Natural killer cell (primary cell): ENCODE measurements at regions not wholly inside any gene's neighbourhood (a gene's known extent, or its start where the extent isn't known, plus 50 kb on each side); places are given as distances from the start of the nearest gene placed in this dataset.

ENCODE experiments used
- ATAC-seq, 3 donors: fragments of 150-1000 bp in 2 of 3; fragments of 200-7000 bp in 1 of 3; cut with Tn5 transposase; 1 replicate in 1 of 3; 2 replicates in 2 of 3; pipeline ENCODE4 v1.10.0; 2021; ENCODE audit warnings: mild to moderate bottlenecking in 2 of 3, moderate library complexity in 2 of 3
- DNase-seq, 2 donors: peaks; one replicate each; pipeline versions ENCODE4 v3.0.0 to v3.0.0-alpha.2; 2013 to 2021; ENCODE audit warnings: mixed read lengths in 1 of 2
- H3K27ac ChIP-seq: one replicate; pipeline ENCODE4 v1.5.1; 2013; ENCODE audit warnings: mild to moderate bottlenecking, low read length
- H3K27me3 ChIP-seq: one replicate; pipeline ENCODE4 v1.6.1; 2013; ENCODE audit warnings: low read length; ENCODE audit not compliant: control insufficient read depth, insufficient read depth
- H3K36me3 ChIP-seq: one replicate; pipeline ENCODE4 v1.6.1; 2013; ENCODE audit warnings: low read length; ENCODE audit not compliant: control insufficient read depth, insufficient read depth
- H3K4me1 ChIP-seq: one replicate; pipeline ENCODE4 v1.6.1; 2013; ENCODE audit warnings: low read length; ENCODE audit not compliant: control insufficient read depth, insufficient read depth
- H3K4me3 ChIP-seq: one replicate; pipeline ENCODE4 v1.5.1; 2013; ENCODE audit warnings: low read length
- H3K9me3 ChIP-seq: one replicate; pipeline ENCODE4 v1.6.1; 2013; ENCODE audit warnings: low read length; ENCODE audit not compliant: control insufficient read depth, insufficient read depth
- H3K27ac Mint-ChIP-seq, 2 donors: one replicate each; pipeline ENCODE4 v1.8.0; 2022; ENCODE audit warnings: mild to moderate bottlenecking in 2 of 2, mixed read lengths in 2 of 2, moderate library complexity in 1 of 2
- H3K27me3 Mint-ChIP-seq, 2 donors: one replicate each; pipeline ENCODE4 v1.8.0; 2022; ENCODE audit warnings: low read depth in 2 of 2, mixed read lengths in 2 of 2
- H3K36me3 Mint-ChIP-seq: one replicate; pipeline ENCODE4 v1.8.0; 2022; ENCODE audit warnings: mixed read lengths
- H3K4me1 Mint-ChIP-seq, 2 donors: one replicate each; pipeline ENCODE4 v1.8.0; 2022; ENCODE audit warnings: mixed read lengths in 2 of 2
- H3K4me3 Mint-ChIP-seq: one replicate; pipeline ENCODE4 v1.8.0; 2022; ENCODE audit warnings: mild to moderate bottlenecking, moderate library complexity, mixed read lengths
- H3K9me3 Mint-ChIP-seq, 2 donors: one replicate each; pipeline ENCODE4 v1.8.0; 2022; ENCODE audit warnings: mixed read lengths in 2 of 2
- CTCF ChIP-seq: fragments of 200-600 bp; IDR thresholded peaks from one replicate; pipeline ENCODE4 v1.8.0; 2022; ENCODE audit warnings: antibody characterized with exemption
- WGBS: methylation state at CpG from one replicate; pipeline ENCODE4 v1.1.7; 2013; ENCODE audit warnings: missing lambda C conversion rate; ENCODE audit not compliant: insufficient coverage; 5-methylcytosine and 5-hydroxymethylcytosine counted together
- intact Hi-C: fragments of 100-400 bp; cut with micrococcal nuclease; formaldehyde crosslinking; loops from one replicate; pipeline ENCODE4 v1.14.2; 2022

GRCh38 chr10:130561681-130562080, 425.5 kb downstream of the GLRX3 start:
- no peaks in the 10 kb centered on the region for H3K4me1 Mint-ChIP-seq
- no peak overlapping the region for H3K27ac Mint-ChIP-seq
- no peaks in the 10 kb centered on the region for H3K9me3 Mint-ChIP-seq
- no peaks in the 10 kb centered on the region for H3K36me3 ChIP-seq
- no peak overlapping the region for H3K4me3 ChIP-seq
- peaks cover 0 to 3% of the 10 kb centered on the region in 2 donors for H3K27me3 Mint-ChIP-seq
- TF ChIP-seq CTCF = no peak
- no peak for ATAC-seq
- H3K4me1 ChIP-seq = no peaks in the 10 kb centered on the region
- DNase-seq = no peak
- WGBS = 63% methylated on average over 1 of the region's 1 CpG
- H3K27me3 ChIP-seq = no peaks in the 10 kb centered on the region
- no peak overlapping the region for H3K4me3 Mint-ChIP-seq
- no peaks in the 10 kb centered on the region for H3K36me3 Mint-ChIP-seq
- H3K27ac ChIP-seq = no peak overlapping the region
- intact Hi-C loops = no loop called here
- H3K9me3 ChIP-seq = no peaks in the 10 kb centered on the region

- H3K4me3 Mint-ChIP-seq = no peak overlapping the region
- H3K4me1 Mint-ChIP-seq = no peaks in the 10 kb centered on the region
- no peaks in the 10 kb centered on the region for H3K9me3 ChIP-seq
- no peak overlapping the region for H3K4me3 ChIP-seq
- no peak for DNase-seq
- TF ChIP-seq CTCF = no peak
- no peak for ATAC-seq
- no peaks in the 10 kb centered on the region for H3K36me3 Mint-ChIP-seq
- peaks cover 0 to 3% of the 10 kb centered on the region in 2 donors for H3K27me3 Mint-ChIP-seq
- peaks cover 0 to 2% of the 10 kb centered on the region in 2 donors for H3K9me3 Mint-ChIP-seq
- 89% methylated on average over 12 of the region's 12 CpGs for WGBS
- intact Hi-C loops = no loop called here
- no peaks in the 10 kb centered on the region for H3K4me1 ChIP-seq
- H3K27ac ChIP-seq = no peak overlapping the region
- no peaks in the 10 kb centered on the region for H3K36me3 ChIP-seq
- no peaks in the 10 kb centered on the region for H3K27me3 ChIP-seq
- H3K27ac Mint-ChIP-seq = no peak overlapping the region
Measured at GRCh38 chr10:130567011-130567410, 430.8 kb downstream of the GLRX3 start.

- Histone ChIP-seq H3K9me3 (no peaks in the 10 kb centered on the region), H3K4me3 (no peak overlapping the region), H3K4me1 (no peaks in the 10 kb centered on the region), H3K27ac (no peak overlapping the region), H3K36me3 (no peaks in the 10 kb centered on the region), H3K27me3 (no peaks in the 10 kb centered on the region)
- no peak overlapping the region for H3K4me3 Mint-ChIP-seq
- peaks cover 0 to 2% of the 10 kb centered on the region in 2 donors for H3K9me3 Mint-ChIP-seq
- ATAC-seq (no peak), DNase-seq (no peak)
- H3K27me3 Mint-ChIP-seq = peaks cover 0 to 3% of the 10 kb centered on the region in 2 donors
- WGBS = 95% methylated on average over 31 of the region's 31 CpGs
- no peaks in the 10 kb centered on the region for H3K36me3 Mint-ChIP-seq
- intact Hi-C loops = no loop called here
- H3K27ac Mint-ChIP-seq = no peak overlapping the region
- TF ChIP-seq CTCF = no peak
- no peaks in the 10 kb centered on the region for H3K4me1 Mint-ChIP-seq
Measured at GRCh38 chr10:130567436-130567835, 431.2 kb downstream of the GLRX3 start.

DNA sequence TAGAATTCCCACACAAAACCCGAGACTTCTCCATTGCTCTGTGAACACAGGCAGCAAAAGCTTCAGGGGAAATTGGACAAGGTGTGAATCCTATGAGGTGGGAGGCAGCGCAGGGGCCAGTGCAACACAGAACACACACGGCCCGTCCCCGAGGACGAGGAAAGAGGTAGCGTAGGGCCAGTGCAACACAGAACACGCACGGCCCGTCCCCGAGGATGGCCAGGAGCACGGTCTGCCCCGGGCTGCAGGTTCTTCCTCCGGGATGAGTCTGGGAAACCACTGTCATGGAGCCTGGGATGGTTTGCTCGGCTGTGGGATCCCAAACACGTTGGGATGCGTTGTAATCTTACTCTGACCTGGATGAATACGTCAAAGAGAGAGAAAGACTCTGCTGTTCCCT, 432.1 kb downstream of the GLRX3 start:
- no peak for TF ChIP-seq CTCF
- no peaks in the 10 kb centered on the region for H3K4me1 ChIP-seq
- ATAC-seq = no peak
- no peaks in the 10 kb centered on the region for H3K36me3 Mint-ChIP-seq
- H3K27me3 ChIP-seq = no peaks in the 10 kb centered on the region
- H3K4me1 Mint-ChIP-seq = no peaks in the 10 kb centered on the region
- no peak overlapping the region for H3K27ac Mint-ChIP-seq
- 90% methylated on average over 18 of the region's 18 CpGs for WGBS
- no peaks in the 10 kb centered on the region for H3K36me3 ChIP-seq
- intact Hi-C loops = no loop called here
- no peak overlapping the region for H3K4me3 Mint-ChIP-seq
- no peaks in the 10 kb centered on the region for H3K9me3 ChIP-seq
- H3K9me3 Mint-ChIP-seq = peaks cover 0 to 2% of the 10 kb centered on the region in 2 donors
- no peak overlapping the region for H3K27ac ChIP-seq
- peaks cover 0 to 5% of the 10 kb centered on the region in 2 donors for H3K27me3 Mint-ChIP-seq
- no peak for DNase-seq
- no peak overlapping the region for H3K4me3 ChIP-seq
